ENCODE measurements at regions not wholly inside any gene's neighbourhood (a gene's known extent, or its start where the extent isn't known, plus 50 kb on each side); places are given as distances from the start of the nearest gene placed in this dataset.
"Not testable (repeated sequence)": the region's sequence is repeated elsewhere in the genome, so short reads cannot be mapped to it uniquely, and the experiment has no call there.

DNA sequence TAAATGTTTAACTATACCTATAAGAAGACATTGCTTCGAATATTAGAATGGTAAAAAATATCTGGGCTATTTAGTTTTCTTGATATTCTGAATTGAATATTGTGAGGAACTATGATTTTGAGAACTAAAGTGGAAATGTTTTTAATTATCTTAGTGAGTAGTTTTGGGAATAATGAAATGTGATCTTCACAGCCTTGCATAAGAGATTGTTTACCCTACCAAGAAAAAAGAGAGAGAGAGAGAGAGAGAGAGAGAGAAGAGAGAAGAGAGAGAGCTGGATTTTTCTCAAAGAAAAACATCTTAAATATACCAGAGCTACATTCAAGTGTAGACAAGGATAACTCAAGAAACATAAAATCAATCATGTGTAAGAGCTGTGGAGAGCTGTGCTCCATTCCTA lies 148.7 kb upstream of the MAD2L1 start:
- peaks cover 18% of the 10 kb centered on the region for H3K9me3 Mint-ChIP-seq
- TF ChIP-seq, protein P1, sequence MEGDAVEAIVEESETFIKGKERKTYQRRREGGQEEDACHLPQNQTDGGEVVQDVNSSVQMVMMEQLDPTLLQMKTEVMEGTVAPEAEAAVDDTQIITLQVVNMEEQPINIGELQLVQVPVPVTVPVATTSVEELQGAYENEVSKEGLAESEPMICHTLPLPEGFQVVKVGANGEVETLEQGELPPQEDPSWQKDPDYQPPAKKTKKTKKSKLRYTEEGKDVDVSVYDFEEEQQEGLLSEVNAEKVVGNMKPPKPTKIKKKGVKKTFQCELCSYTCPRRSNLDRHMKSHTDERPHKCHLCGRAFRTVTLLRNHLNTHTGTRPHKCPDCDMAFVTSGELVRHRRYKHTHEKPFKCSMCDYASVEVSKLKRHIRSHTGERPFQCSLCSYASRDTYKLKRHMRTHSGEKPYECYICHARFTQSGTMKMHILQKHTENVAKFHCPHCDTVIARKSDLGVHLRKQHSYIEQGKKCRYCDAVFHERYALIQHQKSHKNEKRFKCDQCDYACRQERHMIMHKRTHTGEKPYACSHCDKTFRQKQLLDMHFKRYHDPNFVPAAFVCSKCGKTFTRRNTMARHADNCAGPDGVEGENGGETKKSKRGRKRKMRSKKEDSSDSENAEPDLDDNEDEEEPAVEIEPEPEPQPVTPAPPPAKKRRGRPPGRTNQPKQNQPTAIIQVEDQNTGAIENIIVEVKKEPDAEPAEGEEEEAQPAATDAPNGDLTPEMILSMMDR (IDR thresholded peaks at IDR 0.05): no peak
- no peak for DNase-seq
- peaks cover 8% of the 10 kb centered on the region for H3K4me1 Mint-ChIP-seq
- no peak overlapping the region for H3K4me3 Mint-ChIP-seq
- H3K27ac Mint-ChIP-seq: peak overlapping the region; percentile 68
- H3K36me3 Mint-ChIP-seq (ENCODE audit: low read depth): peaks cover 4% of the 10 kb centered on the region
- peaks cover 5% of the 10 kb centered on the region for H3K27me3 Mint-ChIP-seq (ENCODE audit: low read depth, poor library complexity)

DNA sequence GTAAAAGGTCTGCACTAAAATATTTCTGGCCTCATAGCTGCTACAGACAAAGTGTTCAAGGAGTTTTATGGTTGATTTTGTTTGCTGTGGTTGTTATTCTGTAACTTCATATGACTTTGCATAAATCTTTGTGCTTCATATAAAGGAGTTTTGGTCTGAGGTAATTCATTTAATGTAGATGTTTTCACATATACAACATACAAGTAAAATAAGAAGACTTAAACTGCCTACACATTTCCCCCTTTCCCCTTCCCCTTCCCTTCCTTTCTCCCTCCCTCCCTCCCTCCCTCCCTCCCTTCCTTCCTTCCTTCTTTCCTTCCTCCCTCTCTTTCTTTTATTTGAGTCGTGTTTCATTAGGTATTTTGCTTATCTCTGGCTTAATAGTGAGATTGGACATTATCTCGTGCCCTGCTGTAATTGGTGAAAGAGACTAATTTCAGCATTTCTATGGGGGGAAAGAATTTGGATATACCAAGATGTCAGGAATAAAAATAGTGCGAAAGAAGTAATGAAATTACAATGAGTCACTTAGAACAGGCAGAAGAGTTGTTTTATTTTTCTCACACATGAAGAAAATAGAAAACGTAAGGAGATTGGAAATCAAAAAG lies 144.9 kb upstream of the MAD2L1 start:
- H3K9me3 Mint-ChIP-seq: no peaks in the 10 kb centered on the region
- no peak for DNase-seq
- H3K27me3 Mint-ChIP-seq (ENCODE audit: low read depth, poor library complexity): no peaks in the 10 kb centered on the region
- H3K36me3 Mint-ChIP-seq (ENCODE audit: low read depth): no peaks in the 10 kb centered on the region
- TF ChIP-seq, protein P1 (IDR thresholded peaks at IDR 0.05): no peak
- peaks cover 8% of the 10 kb centered on the region for H3K4me1 Mint-ChIP-seq
- no peak overlapping the region for H3K4me3 Mint-ChIP-seq
- H3K27ac Mint-ChIP-seq: no peak overlapping the region

DNA sequence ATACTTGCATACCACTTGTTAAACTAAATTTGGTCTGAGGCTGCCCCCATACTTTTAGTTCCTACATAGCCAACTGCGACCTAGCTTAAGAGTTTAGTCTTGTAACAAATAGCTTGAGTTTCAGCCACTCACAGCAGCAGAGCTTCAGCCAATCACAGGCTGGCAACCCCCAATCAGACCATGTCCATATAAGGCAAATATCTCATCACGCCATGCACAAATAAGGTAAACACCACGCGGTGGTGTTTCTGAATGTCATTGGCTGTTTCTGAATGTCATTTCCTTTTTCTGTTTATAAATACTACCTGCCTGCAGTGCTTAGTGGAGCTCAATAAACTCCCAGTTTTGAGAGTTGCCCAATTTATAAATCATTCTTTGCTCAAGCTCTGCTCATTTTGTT lies 143.1 kb upstream of the MAD2L1 start:
- H3K36me3 Mint-ChIP-seq (ENCODE audit: low read depth): no peaks in the 10 kb centered on the region
- H3K9me3 Mint-ChIP-seq: peaks cover 3% of the 10 kb centered on the region
- no peak for DNase-seq
- TF ChIP-seq, protein P1 (IDR thresholded peaks at IDR 0.05): no peak
- H3K4me1 Mint-ChIP-seq: no peaks in the 10 kb centered on the region
- H3K27ac Mint-ChIP-seq: no peak overlapping the region
- H3K4me3 Mint-ChIP-seq: no peak overlapping the region
- H3K27me3 Mint-ChIP-seq (ENCODE audit: low read depth, poor library complexity): no peaks in the 10 kb centered on the region

DNA sequence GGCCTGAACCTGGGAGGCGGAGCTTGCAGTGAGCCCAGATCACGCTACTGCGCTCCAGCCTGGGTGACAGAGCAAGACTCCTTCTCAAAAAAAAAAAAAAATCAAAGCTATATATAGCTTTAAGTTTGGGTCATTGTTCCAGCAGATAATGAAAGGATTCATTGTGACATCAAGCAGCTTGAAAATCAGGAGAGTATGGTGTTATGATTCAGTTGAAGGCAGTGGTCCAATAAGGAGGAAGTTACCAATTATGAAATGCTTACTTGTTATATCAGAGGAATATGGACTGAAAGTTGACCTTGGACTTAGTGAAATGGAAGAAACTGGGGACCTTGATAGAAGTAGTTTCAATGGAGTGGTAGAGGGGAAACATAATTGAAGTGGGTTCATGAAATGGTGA lies 140.4 kb upstream of the MAD2L1 start:
- Mint-ChIP-seq H3K4me1 (no peaks in the 10 kb centered on the region), H3K4me3 (no peak overlapping the region), H3K36me3 (ENCODE audit: low read depth) (no peaks in the 10 kb centered on the region), H3K27ac (no peak overlapping the region), H3K9me3 (peaks cover 7% of the 10 kb centered on the region), H3K27me3 (ENCODE audit: low read depth, poor library complexity) (no peaks in the 10 kb centered on the region)
- DNase-seq: no peak
- TF ChIP-seq, protein P1 (IDR thresholded peaks at IDR 0.05): no peak

DNA sequence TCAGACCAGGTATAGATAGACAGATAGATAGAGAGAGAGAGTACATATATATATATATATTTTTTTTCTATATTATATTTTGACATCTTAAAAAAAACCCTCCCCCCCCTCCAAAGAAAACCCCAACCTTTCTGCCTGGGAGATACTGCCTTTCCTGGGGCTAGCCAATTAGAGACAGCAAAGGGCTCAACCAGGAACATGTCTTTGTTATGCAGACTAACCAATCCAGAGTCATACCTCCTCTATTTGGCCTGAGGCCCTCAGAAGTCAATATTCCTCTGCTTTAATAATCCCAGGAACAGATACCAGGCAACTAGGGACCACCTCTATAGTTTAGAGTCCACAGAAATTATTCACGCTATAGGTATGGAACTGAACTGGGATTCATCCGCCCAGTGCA lies 135.6 kb upstream of the MAD2L1 start:
- no peaks in the 10 kb centered on the region for H3K4me1 Mint-ChIP-seq
- no peak for DNase-seq
- H3K9me3 Mint-ChIP-seq: peaks cover 12% of the 10 kb centered on the region
- H3K36me3 Mint-ChIP-seq (ENCODE audit: low read depth): no peaks in the 10 kb centered on the region
- H3K27me3 Mint-ChIP-seq (ENCODE audit: low read depth, poor library complexity): no peaks in the 10 kb centered on the region
- H3K27ac Mint-ChIP-seq: no peak overlapping the region
- TF ChIP-seq, protein P1 (IDR thresholded peaks at IDR 0.05): no peak
- H3K4me3 Mint-ChIP-seq: no peak overlapping the region

DNA sequence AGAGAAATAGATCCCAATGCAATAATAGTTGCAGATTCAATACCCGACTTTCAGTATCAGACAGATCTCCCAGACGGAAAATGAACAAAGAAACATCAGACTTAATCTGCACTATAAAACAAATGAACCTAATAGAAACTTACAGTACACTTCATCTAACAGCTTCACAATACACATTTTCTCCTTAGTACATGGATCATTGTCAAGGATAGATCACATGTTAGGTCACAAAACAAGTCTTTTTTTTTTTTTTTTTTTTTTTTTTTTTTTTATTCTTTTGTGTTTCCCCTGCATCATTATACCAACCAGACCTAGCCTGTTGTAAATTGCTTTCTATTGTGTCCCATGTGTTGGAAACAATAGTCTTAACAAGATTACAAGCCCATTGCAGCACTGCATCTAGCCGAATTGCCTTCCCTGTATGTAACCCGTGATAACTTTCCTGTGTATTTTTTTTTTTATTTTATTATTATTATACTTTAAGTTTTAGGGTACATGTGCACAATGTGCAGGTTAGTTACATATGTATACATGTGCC lies 134.0 kb upstream of the MAD2L1 start:
- not testable (repeated sequence) for H3K27ac Mint-ChIP-seq; H3K4me3 Mint-ChIP-seq; H3K27me3 Mint-ChIP-seq (ENCODE audit: low read depth, poor library complexity); H3K9me3 Mint-ChIP-seq; H3K36me3 Mint-ChIP-seq (ENCODE audit: low read depth); DNase-seq; H3K4me1 Mint-ChIP-seq
